Erythroblast (primary cell): ENCODE measurements at regions not wholly inside any gene's neighbourhood (a gene's known extent, or its start where the extent isn't known, plus 50 kb on each side); places are given as distances from the start of the nearest gene placed in this dataset.

Source experiments
- GATA1 ChIP-seq: IDR thresholded peaks from 2 replicates; pipeline ENCODE4 v1.6.1; 2011; ENCODE audit warnings: low read depth, mild to moderate bottlenecking, control low read depth, low read length, moderate library complexity
- POLR2A ChIP-seq: IDR thresholded peaks from 2 replicates; pipeline ENCODE4 v1.6.1; 2011; ENCODE audit warnings: mild to moderate bottlenecking, low read length

- TF ChIP-seq POLR2A (no peak), GATA1 (no peak)
Measured at GRCh38 chr2:138066841-138067240, 102.6 kb downstream of the HNMT start.
